ENCODE measurements at regions not wholly inside any gene's neighbourhood (a gene's known extent, or its start where the extent isn't known, plus 50 kb on each side); places are given as distances from the start of the nearest gene placed in this dataset.

- no peak for TF ChIP-seq CTCF (IDR thresholded peaks at IDR 0.05; ENCODE audit: poor library complexity)
- no peak for TF ChIP-seq EZH2 (IDR thresholded peaks at IDR 0.05; ENCODE audit: borderline replicate concordance)
These were observed 153.8 kb upstream of the ZBED5 start for GRCh38 chr11:11011617-11012016.

Measured in hepatocyte (in vitro differentiated cells).